OCI-M2 (cell line): ENCODE measurements at regions not wholly inside any gene's neighbourhood (a gene's known extent, or its start where the extent isn't known, plus 50 kb on each side); places are given as distances from the start of the nearest gene placed in this dataset.

Experiments
- DNase-seq: peaks from one replicate; lab custom pipeline; 2025; ENCODE audit not compliant: unreplicated experiment; lab: John Stamatoyannopoulos, UW

DNA sequence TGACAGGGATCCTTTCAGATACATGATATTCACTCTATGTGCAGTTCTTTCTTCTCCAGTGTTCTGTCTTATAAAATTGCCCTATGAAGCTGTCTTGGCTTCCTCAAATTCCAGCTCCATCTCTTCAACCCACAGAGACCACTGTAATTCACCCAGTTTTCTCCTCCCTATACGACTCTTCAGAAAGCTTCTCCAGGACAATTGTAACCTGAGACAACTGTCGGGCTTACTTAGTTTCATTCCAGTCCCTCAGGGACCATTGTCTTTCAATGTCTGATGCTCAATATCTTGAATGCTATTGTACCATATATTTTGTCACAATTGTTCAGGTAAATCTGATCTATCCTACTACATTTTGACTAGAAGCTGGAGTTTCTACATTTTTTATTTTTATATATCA is 345.3 kb downstream of the RPL10L start:
- DNase-seq: no peak

DNA sequence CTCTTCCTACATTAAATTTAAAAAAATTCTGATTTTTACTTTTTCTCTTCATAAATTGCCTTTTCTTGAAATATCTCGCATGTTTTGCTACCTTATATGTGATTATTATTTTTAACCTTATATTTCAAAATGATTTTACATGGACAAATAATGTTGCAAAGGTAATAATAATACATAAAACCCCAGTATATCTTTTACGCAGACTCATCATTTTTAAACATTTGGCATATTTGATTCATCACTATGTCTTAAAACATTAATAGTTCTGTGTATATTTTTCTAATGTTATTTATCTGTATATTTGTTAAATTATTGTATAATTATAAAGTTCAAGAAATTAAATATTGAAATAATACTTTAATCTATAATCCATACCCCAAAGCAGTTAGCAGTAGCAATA is 350.8 kb downstream of the RPL10L start:
- DNase-seq: no peak

DNA sequence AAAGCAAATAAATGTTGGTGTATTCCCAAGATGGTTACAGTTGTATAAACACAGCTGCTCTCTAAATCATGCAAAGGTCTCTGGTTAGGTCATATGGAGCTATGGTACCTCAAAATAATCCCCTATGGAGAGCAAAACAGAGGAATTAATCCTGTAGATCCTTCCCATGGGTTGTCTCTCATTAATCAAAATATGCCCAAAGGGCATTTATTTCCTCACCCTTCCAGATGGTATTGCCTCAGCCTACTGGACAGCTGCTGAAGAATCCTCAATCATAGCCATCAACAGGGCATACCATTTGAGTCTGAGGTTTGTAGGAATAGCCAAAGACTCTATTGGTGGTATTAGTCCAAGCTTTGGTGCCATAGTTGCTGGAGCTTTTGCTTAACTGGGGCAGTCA is 360.9 kb downstream of the RPL10L start:
- no peak for DNase-seq

DNA sequence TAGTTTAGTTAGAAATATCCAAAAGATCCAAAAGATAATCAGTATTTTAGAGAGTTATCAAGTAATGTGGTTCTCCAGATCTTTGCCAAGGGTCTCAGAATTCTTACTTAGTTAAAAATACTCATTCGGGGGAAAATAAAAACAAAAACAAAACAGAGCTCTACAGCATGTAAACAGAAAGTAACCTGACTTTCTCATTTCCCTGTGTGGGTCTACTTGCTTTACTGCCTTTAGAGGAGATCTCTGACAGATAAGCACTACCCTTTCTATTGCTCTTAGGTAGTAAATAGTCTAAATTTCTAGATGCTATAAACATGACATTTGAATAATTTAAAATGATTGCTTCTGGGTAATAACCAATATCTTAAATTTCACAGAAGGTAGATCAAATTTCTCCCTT is 371.8 kb downstream of the RPL10L start:
- DNase-seq: no peak

DNA sequence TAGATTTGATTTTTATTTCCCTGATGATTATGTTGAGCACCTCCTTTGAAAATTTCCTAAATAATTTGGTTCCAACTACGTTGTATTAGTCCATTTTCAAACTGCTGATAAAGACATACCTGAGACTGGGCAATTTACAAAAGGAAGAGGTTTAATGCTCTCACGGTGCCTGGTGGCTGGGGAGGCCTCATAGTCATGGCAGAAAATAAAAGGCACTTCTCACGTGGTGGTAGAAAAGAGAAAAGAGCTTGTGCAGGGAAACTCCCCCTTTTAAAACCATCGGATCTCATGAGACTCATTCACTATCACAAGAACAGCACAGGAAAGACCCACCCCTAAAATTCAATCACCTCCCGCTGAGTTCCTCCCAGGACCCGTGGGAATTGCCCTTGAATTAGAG is 372.3 kb downstream of the RPL10L start:
- no peak for DNase-seq

DNA sequence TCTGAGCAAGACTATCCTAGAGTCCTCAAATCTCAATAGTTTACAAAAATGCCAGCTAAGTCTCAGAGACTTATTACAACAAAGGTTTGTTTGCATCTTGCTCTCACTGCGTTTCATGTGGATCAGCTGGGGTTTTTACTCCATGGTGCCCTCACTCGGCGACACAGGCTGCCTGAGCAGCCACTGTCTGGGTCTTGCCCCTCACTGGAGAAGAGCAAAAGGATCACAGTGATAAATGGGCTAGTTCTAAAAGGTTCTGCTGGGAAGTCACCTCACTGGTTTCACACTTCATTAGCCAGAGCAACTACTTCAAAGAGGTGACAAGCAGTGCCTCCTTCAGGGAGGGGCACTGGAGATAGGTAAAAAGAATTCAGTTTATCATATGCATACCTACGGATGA is 392.0 kb downstream of the RPL10L start:
- no peak for DNase-seq

DNA sequence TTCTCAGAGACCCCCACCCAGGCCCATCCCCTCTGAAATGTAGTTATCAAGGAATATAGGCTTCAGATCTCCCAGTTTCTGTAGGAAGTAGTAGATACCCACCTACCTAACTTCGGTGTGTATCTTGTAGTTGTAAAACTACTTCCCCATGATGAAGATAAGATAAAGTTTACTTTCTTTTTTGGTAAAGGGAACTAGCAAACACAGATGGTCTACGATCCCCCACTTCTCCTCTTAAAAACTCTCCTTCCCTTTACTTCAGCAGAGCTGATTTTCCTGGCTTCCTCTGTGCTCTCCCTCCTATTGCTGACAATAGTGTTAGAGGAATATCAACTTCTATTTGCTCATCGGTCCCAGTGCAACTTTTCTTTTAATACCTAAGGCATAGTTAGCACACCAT is 395.2 kb downstream of the RPL10L start:
- no peak for DNase-seq

DNA sequence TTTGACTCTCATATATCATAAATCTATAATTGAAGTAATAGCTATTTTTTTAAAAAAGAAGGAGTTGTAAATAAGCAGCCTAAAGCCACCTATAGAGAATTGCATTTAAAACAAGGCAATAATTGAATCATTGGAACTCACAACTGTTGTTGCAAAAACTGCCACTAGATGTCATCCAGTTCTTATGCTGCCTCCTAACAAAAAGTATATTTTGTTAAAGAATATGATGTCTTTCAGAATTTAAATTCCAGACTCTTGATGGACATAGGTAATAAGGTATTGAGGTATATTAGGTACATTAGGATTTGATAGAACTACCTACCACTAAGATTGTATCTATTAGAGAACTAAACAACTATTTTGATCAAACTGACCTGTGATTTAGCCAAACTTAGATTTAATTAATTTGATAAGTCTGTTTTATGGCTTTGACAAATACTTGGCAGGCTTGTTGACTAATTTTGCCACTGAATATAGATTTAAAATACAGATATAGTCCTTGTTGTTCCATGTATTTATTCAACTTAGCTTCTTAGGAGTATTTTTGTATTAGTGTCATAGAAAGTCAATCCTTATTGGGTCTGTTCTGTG is 401.4 kb downstream of the RPL10L start:
- DNase-seq: no peak

DNA sequence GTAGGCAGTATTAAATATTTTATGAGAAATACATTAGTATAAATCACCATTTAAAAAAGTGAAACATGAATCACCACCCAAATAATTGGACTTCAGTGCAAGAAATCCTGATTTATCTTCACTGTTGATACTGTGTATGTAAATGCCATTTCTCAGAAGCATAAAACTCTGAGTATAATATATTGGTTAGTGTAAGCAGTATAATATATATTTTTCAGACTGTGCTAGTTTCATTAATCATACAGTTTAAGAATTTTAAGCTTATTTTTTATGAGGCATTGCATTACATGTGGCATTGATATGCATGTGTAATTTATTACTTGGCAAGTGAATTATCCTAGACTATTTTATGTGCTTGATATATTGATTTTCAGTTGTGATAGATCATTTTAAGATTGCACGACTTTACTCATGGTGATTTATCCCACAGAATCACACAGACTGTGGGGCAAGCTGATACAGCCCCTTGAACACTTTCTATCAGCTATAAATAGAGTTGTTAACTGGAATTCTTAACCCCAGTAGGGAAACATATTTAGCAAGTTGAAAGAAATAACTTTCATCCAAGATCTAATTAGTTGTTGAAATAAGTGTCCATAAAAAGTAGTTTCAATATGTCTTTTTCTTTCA is 403.5 kb downstream of the RPL10L start:
- DNase-seq: no peak

DNA sequence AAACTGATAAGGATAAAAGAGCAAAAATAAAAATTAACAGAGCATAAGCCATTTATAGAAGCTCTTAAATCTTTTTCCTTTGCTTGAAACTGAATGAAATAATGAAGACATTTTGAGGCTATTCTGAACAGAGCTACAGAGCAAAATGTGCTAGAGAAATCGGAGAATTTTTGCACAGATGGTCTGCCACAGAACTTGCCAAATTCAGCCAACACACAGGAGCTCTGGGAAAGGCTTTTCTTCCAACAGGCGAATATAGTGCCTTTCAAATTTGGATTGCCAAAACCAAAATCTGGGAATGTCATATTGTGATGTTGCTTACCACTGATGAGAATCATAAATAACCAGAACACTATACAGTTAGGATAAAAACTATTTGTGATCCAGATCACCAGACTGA is 406.3 kb downstream of the RPL10L start:
- DNase-seq: no peak

DNA sequence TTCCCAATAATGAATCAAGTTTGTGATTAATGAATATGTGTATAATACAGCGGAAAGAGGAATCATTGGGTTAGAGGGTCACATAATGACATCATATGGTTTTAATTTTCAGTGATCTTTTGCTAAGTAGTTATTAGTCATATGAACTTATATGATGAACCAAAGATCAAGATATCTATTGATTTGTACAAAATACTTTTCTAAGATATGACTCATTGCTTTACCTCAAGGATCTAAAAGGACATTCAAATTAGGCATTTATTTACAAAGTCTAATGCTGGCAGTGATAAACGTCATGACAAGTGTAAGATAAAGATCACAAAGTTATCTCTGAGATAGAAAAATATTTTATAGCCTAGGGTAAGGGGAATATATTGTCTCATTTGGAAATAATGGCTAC is 417.8 kb downstream of the RPL10L start:
- no peak for DNase-seq

DNA sequence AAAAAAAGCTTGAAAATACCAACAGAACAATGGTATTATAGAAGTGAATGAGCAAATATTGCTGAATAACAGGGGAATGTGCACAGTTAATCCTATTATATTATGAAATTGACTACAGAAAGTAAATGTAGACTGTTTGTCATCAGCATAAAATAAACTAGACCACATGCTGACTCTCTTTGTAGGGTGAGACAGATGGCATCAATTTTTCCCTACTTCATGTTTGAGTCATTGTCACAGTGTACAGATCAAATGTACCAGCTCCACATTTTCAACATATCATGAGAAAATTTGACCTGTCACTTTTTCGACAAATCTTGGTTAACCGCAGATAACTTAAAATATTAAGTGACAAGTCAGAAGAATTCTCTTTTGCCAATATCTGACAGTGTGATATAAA is 421.0 kb downstream of the RPL10L start:
- no peak for DNase-seq

DNA sequence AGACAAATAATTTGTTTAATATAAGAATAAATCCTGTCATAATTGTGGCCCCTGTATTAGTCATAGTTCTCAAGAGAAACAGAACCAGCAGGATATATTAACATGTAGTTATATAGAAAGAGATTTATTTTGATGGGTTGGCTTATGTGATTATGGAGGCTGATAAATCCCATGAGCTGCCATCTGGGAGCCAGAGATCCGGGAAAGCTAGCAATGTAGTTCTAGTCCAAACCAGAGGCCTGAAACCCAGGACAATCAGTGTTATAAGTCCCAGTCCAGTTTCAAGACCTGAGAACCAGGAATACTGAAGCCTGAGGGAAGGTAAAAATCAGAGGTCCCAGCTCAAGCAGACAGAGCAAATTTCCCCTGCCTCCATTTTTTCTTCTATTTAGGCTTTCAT is 435.8 kb downstream of the RPL10L start:
- DNase-seq: no peak

DNA sequence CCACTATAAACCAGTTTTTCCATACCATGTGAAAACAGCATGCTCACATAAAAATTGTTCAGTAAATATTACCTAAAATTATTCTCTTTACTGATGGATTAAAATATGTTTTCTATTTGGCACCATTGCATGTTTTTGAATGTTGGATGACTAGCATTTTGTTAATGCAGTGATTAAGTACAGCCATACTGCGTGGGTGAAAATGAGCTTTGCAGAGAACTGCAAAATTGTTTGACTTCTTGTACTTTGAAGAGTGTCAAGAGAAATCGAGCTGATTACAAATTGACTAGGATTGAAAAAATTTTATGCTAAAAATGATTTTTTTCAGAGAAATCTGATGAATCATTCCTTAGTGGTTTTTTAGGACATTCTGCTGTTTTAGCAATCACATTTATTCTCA is 452.9 kb downstream of the RPL10L start:
- no peak for DNase-seq

DNA sequence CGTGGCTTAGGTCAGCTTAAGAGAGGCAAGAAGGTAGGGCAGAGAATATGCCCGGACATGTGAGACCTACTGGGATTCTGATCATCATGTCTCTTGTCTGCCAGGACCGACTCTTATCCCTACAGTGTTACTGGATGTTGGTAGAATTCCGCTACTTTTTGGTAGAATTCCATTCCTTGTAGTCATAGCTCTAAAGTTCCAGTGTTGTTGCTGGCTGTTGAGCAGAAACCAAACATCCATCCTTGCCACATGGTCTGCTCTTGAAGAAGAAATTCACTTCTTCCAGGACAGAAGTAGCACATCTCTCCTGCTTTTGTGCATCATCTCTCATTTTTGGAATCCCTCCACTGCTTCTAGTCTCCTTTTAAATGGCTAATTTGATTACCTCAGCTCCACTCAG is 453.7 kb downstream of the RPL10L start:
- no peak for DNase-seq
